ENCODE measurements at regions not wholly inside any gene's neighbourhood (a gene's known extent, or its start where the extent isn't known, plus 50 kb on each side); places are given as distances from the start of the nearest gene placed in this dataset.

GRCh38 chr9:677461-678097, 163.9 kb upstream of the DMRT1 start:
- TF ChIP-seq POLR2A (IDR thresholded peaks at IDR 0.05; ENCODE audit: low read depth, low read length) (peak; percentile 42), EZH2 (IDR thresholded peaks at IDR 0.05; ENCODE audit: borderline replicate concordance, low read depth, low read length, severe bottlenecking) (no peak)
- TF ChIP-seq, protein P1, sequence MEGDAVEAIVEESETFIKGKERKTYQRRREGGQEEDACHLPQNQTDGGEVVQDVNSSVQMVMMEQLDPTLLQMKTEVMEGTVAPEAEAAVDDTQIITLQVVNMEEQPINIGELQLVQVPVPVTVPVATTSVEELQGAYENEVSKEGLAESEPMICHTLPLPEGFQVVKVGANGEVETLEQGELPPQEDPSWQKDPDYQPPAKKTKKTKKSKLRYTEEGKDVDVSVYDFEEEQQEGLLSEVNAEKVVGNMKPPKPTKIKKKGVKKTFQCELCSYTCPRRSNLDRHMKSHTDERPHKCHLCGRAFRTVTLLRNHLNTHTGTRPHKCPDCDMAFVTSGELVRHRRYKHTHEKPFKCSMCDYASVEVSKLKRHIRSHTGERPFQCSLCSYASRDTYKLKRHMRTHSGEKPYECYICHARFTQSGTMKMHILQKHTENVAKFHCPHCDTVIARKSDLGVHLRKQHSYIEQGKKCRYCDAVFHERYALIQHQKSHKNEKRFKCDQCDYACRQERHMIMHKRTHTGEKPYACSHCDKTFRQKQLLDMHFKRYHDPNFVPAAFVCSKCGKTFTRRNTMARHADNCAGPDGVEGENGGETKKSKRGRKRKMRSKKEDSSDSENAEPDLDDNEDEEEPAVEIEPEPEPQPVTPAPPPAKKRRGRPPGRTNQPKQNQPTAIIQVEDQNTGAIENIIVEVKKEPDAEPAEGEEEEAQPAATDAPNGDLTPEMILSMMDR (IDR thresholded peaks at IDR 0.05; ENCODE audit: extremely low read depth in 1 of 2, insufficient read depth in 1 of 2, low read depth in 1 of 2, low read length in 2 of 2): no peak

Data from endothelial cell of umbilical vein (primary cell).